GM12873 (cell line): ENCODE measurements at regions not wholly inside any gene's neighbourhood (a gene's known extent, or its start where the extent isn't known, plus 50 kb on each side); places are given as distances from the start of the nearest gene placed in this dataset.

Source experiments
- CTCF ChIP-seq: IDR thresholded peaks from 2 replicates; pipeline ENCODE4 v1.5.1; 2012; ENCODE audit warnings: low read depth, mild to moderate bottlenecking, moderate library complexity, low read length, control low read depth; ENCODE audit not compliant: insufficient read depth; ENCODE audit errors: missing control alignments

GRCh38 chr2:140002110-140002509 is 1221.9 kb upstream of the NXPH2 start:
- no peak for TF ChIP-seq CTCF

- TF ChIP-seq CTCF, result no peak
Observed at GRCh38 chr2:139992711-139993345, 1212.6 kb upstream of the NXPH2 start.

- TF ChIP-seq CTCF, result no peak
Observed at GRCh38 chr2:139992078-139992477, 1211.9 kb upstream of the NXPH2 start.

- TF ChIP-seq CTCF, result no peak
Observed at GRCh38 chr2:139990646-139991335, 1210.6 kb upstream of the NXPH2 start.

GRCh38 chr2:139969323-139969722 is 1189.1 kb upstream of the NXPH2 start:
- TF ChIP-seq CTCF, result no peak

- TF ChIP-seq CTCF, result no peak
Observed at GRCh38 chr2:139968588-139968987, 1188.4 kb upstream of the NXPH2 start.

- no peak for TF ChIP-seq CTCF
Observed at GRCh38 chr2:139967665-139968064, 1187.5 kb upstream of the NXPH2 start.
